NCI-H2081 treated with DMSO at 0.1 percent for 48 hours (cell line): ENCODE measurements at regions not wholly inside any gene's neighbourhood (a gene's known extent, or its start where the extent isn't known, plus 50 kb on each side); places are given as distances from the start of the nearest gene placed in this dataset.
"Not testable (repeated sequence)": the region's sequence is repeated elsewhere in the genome, so short reads cannot be mapped to it uniquely, and the experiment has no call there.

Source experiments
- DNase-seq: peaks from one replicate; lab custom pipeline; 2025; lab: John Stamatoyannopoulos, UW

GRCh38 chr16:76816475-76816874 is 374.5 kb upstream of the MON1B start:
- no peak for DNase-seq

GRCh38 chr16:76818606-76819181 is 372.3 kb upstream of the MON1B start:
- DNase-seq, result no peak

DNA sequence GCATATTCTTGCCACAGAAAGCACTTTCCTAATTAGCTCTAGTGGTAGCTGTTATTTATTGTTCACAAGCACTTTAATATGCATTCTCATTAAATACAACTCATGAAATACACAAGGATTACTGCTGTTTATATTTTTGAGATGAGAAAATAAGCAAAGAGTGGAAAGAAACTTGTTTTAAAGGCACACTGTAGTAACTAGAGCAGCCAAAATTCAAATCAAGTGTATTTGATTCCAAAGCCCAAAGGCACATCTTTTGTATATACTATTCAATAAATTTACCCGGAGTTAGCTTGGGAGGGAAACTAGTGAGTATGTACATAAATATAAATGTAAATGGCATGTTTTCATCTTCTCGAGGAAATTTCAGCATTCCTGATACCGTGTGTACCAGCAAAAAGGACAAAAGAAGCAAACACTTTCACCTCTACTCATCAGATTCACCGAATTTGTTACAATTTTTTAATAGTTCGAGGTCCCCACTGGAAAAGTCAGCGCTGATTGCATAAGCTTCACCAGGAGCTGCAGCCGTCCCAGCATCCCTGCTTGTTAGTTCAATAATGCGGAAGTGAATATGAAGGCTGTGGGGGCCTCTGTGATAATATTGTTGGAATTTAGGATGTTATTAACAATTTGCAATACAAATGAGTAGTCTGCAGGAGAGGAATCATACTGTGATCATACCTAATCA is 371.6 kb upstream of the MON1B start:
- no peak for DNase-seq

DNA sequence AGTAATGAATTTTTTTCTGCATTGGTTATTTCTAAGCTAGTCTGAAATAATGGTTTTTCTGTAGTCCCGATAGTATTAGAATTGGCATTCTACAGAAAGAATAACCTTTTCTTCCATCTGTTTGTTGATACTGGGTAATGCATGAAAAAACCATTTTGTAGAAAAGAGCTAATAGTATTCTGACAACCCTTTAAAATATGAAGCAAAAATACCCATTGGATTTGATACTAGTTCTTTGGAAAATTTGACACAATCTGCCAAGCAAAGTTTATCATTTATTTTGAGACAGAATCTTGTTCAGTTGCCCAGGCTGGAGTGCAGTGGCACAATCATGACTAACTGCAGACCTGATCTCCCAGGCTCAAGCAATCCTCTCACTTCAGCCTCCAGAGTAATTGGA is 366.8 kb upstream of the MON1B start:
- DNase-seq, result no peak

GRCh38 chr16:76824791-76825190 is 366.2 kb upstream of the MON1B start:
- no peak for DNase-seq

DNA sequence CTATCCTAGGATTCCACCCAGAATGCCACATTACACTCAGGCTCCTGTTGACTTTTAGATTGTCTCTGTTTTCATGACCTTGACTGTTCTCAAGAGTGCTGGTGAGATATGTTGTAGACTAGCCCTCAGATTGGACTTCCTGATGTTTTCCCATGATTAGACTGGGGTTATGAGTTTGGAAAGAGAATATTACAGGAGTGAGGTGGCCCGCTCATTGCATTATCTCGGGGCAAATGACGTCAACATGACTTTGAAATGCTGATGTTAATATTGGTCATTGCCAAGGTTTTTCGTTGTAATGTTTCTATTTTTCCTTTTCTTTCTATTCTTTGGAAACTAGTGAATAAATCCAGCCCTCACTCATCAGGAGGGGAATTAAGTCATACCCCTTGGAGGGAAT is 355.7 kb upstream of the MON1B start:
- no peak for DNase-seq

GRCh38 chr16:76835779-76836300 is 355.1 kb upstream of the MON1B start:
- no peak for DNase-seq

GRCh38 chr16:76837872-76838271 is 353.1 kb upstream of the MON1B start:
- no peak for DNase-seq

DNA sequence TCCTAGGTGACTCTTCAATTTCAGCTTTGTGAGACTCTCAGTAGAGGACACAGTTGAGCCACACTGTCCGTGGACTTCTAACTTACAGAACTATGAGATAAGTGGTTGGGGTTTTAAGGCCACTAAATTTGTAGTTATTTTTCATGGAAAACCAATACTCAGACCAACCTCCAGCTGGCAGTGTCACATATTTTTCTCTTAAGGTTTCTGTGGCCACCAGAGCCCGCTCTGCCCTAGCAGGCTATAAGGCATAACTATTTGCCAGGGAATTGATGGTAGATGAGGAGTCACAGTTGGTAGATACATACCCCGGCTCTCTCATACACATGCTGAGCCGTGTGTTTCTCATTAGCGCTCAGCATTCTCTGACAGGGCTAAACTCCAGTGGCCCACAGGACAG is 336.8 kb upstream of the MON1B start:
- DNase-seq, result no peak

DNA sequence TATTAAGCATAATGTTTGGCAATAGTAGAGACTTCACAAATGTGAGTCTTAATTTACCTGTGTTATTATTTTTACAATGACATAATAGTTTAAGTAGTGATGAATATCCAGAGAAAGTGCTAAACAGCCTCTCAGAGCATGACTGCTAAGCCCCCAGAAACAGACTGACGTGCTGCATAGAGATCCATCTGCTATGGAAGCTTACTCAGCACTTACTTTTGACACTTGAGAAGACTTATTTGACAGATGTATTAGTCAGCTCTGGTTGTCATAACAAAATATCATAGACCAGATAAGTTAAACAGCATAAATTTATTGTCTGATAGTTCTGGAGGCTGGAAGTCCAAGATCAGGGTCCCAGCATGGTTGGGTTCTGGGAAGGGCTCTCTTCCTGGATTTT is 334.9 kb upstream of the MON1B start:
- DNase-seq, result no peak

DNA sequence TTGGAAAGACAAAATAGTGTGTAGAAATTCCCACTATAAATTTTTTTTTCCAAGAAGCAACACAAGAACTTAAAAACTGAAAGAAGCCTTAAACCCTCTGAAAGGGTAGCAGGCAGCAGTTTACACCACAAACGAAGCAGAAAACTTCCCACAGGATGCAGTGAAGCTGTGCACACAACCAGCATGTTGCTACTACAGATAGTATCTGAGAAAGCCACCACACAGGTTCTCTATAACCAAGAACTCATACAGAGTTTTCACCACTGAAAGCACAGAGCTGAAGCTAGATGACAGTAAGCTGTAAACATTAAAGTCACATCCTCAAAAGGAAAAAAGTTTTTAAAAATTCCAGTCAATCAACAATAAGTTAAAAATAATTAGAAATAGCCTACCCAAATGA is 333.6 kb upstream of the MON1B start:
- DNase-seq, result no peak

DNA sequence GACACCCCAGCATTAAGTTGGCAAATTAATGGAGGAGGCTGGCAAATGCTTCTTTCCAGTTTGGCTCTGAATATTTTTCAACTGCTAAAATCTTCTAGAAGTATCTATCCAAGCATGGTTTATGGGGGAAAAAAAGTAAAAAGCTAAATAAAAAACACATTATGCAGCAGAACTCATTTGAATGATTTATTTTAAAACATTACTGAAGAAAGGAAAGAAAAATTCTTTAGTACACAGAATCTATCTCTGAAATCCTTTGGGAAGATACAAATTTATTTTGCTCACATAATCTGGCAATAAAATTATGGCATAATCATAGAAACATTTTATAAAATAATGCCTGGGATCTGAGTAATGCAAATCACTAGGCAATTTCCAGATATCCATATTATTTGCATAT is 328.1 kb upstream of the MON1B start:
- no peak for DNase-seq

- no peak for DNase-seq
These were observed 324.0 kb upstream of the MON1B start for GRCh38 chr16:76866994-76867393.

- no peak for DNase-seq
These were observed 315.1 kb upstream of the MON1B start for GRCh38 chr16:76875898-76876297.

GRCh38 chr16:76879420-76879819 is 311.6 kb upstream of the MON1B start:
- no peak for DNase-seq

DNA sequence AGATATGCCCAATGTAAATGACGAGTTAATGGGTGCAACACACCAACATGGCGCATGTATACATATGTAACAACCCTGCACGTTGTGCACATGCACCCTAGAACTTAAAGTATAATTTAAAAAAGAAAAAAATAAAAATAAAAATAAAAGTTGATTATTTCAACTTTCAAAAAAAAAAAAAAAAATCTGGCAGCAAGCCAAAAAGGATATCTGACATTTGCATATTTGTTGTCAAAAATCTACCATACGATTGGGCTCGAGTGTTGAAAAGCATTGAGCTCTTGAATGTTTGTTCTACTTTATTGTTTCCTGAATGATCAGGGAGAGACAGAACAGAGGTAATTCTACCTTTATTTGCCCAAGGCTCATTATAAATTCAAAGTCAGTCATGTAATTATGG is 310.5 kb upstream of the MON1B start:
- not testable (repeated sequence) for DNase-seq

DNA sequence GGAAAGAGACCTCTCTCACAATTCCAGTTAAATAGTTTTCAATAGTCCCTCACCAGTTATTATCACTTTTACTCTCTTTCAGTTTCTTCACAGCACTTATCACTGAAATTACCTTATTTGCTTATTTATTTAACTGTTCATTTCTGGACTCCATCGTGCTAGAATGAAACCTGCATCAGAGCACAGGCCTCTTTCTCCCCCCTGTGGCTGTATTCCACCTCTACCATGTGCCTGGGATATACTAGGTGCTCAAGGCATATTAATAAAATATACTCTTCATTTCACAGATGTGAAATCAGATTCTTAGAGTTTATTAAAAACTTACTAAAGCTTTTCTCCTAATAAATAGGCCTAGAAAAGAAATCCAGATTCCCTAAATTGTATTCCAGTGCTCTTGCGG is 308.9 kb upstream of the MON1B start:
- no peak for DNase-seq

GRCh38 chr16:76883076-76883475 is 307.9 kb upstream of the MON1B start:
- DNase-seq, result no peak

- DNase-seq, result no peak
These were observed 305.0 kb upstream of the MON1B start for GRCh38 chr16:76885776-76886537.

- no peak for DNase-seq
These were observed 293.2 kb upstream of the MON1B start for GRCh38 chr16:76897816-76898215.

GRCh38 chr16:76899767-76900166 is 291.2 kb upstream of the MON1B start:
- no peak for DNase-seq

DNA sequence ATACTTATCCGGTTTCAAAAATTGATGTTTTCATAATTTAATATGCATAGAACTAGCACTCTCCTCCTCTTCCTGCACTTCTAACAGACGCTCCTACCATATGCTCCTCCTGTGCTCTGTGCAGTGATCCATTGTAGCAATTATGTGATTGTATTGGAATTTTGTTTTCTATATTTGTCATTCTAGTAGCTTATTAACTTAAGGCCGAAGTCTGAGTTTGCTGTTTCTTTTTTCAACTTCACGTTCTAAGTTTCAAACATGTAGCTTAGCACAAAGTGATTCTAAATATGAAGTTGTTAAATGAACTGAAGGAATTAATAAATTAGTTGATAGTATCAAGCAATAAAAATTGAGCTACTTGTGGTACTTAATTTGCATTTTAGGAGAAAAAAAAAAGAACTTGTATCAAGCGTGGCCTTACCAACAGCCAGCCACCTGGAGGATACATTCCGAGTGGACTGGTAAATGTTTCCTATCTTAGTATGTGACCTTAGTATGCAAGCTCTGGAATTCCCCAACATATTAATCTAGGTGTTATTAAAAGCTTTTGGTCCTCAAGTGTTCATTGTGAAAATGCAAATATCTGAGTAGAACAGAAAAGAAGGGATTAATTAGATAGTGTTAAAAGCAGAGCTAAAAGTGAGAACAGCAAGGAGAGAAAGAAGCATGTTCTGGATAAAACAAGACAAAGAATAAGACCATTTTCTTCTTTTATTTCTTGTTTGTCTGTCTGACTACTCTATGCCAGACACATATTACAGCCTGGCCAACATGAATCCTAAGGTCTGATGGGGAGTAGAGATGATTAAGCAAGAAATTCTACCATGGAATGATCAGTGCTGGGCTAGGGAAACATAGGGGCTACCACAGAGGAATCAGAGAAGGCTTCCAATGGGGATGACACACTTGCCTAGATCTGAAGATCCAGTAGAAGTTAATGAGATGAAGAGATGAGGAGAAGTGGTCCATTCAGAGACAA is 290.4 kb upstream of the MON1B start:
- no peak for DNase-seq
